ENCODE measurements at regions not wholly inside any gene's neighbourhood (a gene's known extent, or its start where the extent isn't known, plus 50 kb on each side); places are given as distances from the start of the nearest gene placed in this dataset.

- DNase-seq = no peak
- H3K36me3 ChIP-seq = no peaks in the 10 kb centered on the region
- peaks cover 4% of the 10 kb centered on the region; the same call in 1 of the 2 replicates for H3K4me1 ChIP-seq
- no peaks in the 10 kb centered on the region for H3K27me3 ChIP-seq
- no peak overlapping the region for H3K27ac ChIP-seq
- no peaks in the 10 kb centered on the region for H3K9me3 ChIP-seq (replicated peaks)
- no peak overlapping the region for H3K4me3 ChIP-seq
Observed at GRCh38 chr1:40914927-40915569, 52.9 kb upstream of the CITED4 start.

GRCh38 chr1:40915581-40915980 is 53.4 kb upstream of the CITED4 start:
- H3K27me3 ChIP-seq = no peaks in the 10 kb centered on the region
- H3K36me3 ChIP-seq = no peaks in the 10 kb centered on the region
- no peaks in the 10 kb centered on the region for H3K9me3 ChIP-seq (replicated peaks)
- H3K4me3 ChIP-seq = no peak overlapping the region
- no peak overlapping the region for H3K27ac ChIP-seq
- no peak for DNase-seq
- H3K4me1 ChIP-seq = peaks cover 4% of the 10 kb centered on the region; the same call in 1 of the 2 replicates

- no peak for DNase-seq
- no peaks in the 10 kb centered on the region for H3K27me3 ChIP-seq
- no peaks in the 10 kb centered on the region for H3K9me3 ChIP-seq (replicated peaks)
- H3K4me3 ChIP-seq = no peak overlapping the region
- H3K36me3 ChIP-seq = no peaks in the 10 kb centered on the region
- no peak overlapping the region for H3K27ac ChIP-seq
- peaks cover 4% of the 10 kb centered on the region; the same call in 1 of the 2 replicates for H3K4me1 ChIP-seq
Observed at GRCh38 chr1:40917995-40918711, 56.0 kb upstream of the CITED4 start.

GRCh38 chr1:40919475-40920011 is 57.4 kb upstream of the CITED4 start:
- Histone ChIP-seq H3K4me3 (no peak overlapping the region), H3K4me1 (peaks cover 4% of the 10 kb centered on the region; the same call in 1 of the 2 replicates), H3K36me3 (no peaks in the 10 kb centered on the region), H3K9me3 (replicated peaks) (no peaks in the 10 kb centered on the region), H3K27ac (no peak overlapping the region), H3K27me3 (no peaks in the 10 kb centered on the region)
- DNase-seq = peak; percentile 59 to 71

- no peaks in the 10 kb centered on the region for H3K36me3 ChIP-seq
- no peaks in the 10 kb centered on the region for H3K27me3 ChIP-seq
- H3K4me3 ChIP-seq = no peak overlapping the region
- no peak overlapping the region for H3K27ac ChIP-seq
- DNase-seq = no peak
- H3K9me3 ChIP-seq (replicated peaks) = no peaks in the 10 kb centered on the region
- peaks cover 4% of the 10 kb centered on the region; the same call in 1 of the 2 replicates for H3K4me1 ChIP-seq
Observed at GRCh38 chr1:40921522-40921921, 58.0 kb upstream of the CTPS1 start.

GRCh38 chr1:40921981-40922677 is 57.4 kb upstream of the CTPS1 start:
- DNase-seq = no peak
- peaks cover 4% of the 10 kb centered on the region; the same call in 1 of the 2 replicates for H3K4me1 ChIP-seq
- no peaks in the 10 kb centered on the region for H3K27me3 ChIP-seq
- H3K36me3 ChIP-seq = no peaks in the 10 kb centered on the region
- no peak overlapping the region for H3K4me3 ChIP-seq
- no peaks in the 10 kb centered on the region for H3K9me3 ChIP-seq (replicated peaks)
- H3K27ac ChIP-seq = no peak overlapping the region

- no peaks in the 10 kb centered on the region for H3K9me3 ChIP-seq (replicated peaks)
- H3K27ac ChIP-seq = no peak overlapping the region
- no peaks in the 10 kb centered on the region for H3K36me3 ChIP-seq
- H3K4me3 ChIP-seq = no peak overlapping the region
- peaks cover 4% of the 10 kb centered on the region; the same call in 1 of the 2 replicates for H3K4me1 ChIP-seq
- no peak for DNase-seq
- no peaks in the 10 kb centered on the region for H3K27me3 ChIP-seq
Observed at GRCh38 chr1:40922969-40923368, 56.5 kb upstream of the CTPS1 start.

GRCh38 chr1:40923511-40924020 is 55.9 kb upstream of the CTPS1 start:
- DNase-seq = no peak
- Histone ChIP-seq H3K27ac (no peak overlapping the region), H3K27me3 (no peaks in the 10 kb centered on the region), H3K36me3 (no peaks in the 10 kb centered on the region), H3K4me3 (no peak overlapping the region), H3K9me3 (replicated peaks) (no peaks in the 10 kb centered on the region), H3K4me1 (peaks cover 4% of the 10 kb centered on the region; the same call in 1 of the 2 replicates)

- no peak for DNase-seq
- Histone ChIP-seq H3K27me3 (no peaks in the 10 kb centered on the region), H3K4me3 (no peak overlapping the region), H3K9me3 (replicated peaks) (no peaks in the 10 kb centered on the region), H3K4me1 (no peaks in the 10 kb centered on the region), H3K36me3 (no peaks in the 10 kb centered on the region), H3K27ac (no peak overlapping the region)
Observed at GRCh38 chr1:40924767-40925166, 54.7 kb upstream of the CTPS1 start.

- Histone ChIP-seq H3K27ac (no peak overlapping the region), H3K4me3 (no peak overlapping the region), H3K27me3 (no peaks in the 10 kb centered on the region), H3K4me1 (no peaks in the 10 kb centered on the region), H3K36me3 (no peaks in the 10 kb centered on the region), H3K9me3 (replicated peaks) (no peaks in the 10 kb centered on the region)
- no peak for DNase-seq
Observed at GRCh38 chr1:40925834-40926410, 53.6 kb upstream of the CTPS1 start.

GRCh38 chr1:40926441-40926840 is 53.1 kb upstream of the CTPS1 start:
- Histone ChIP-seq H3K27me3 (no peaks in the 10 kb centered on the region), H3K4me1 (no peaks in the 10 kb centered on the region), H3K27ac (no peak overlapping the region), H3K36me3 (no peaks in the 10 kb centered on the region), H3K4me3 (no peak overlapping the region), H3K9me3 (replicated peaks) (no peaks in the 10 kb centered on the region)
- DNase-seq = peak in 1 of 2 experiments; percentile 21

- Histone ChIP-seq H3K27ac (no peak overlapping the region), H3K4me1 (no peaks in the 10 kb centered on the region), H3K9me3 (replicated peaks) (no peaks in the 10 kb centered on the region), H3K27me3 (no peaks in the 10 kb centered on the region), H3K36me3 (no peaks in the 10 kb centered on the region), H3K4me3 (no peak overlapping the region)
- no peak for DNase-seq
Observed at GRCh38 chr1:40927781-40928180, 51.7 kb upstream of the CTPS1 start.

- Histone ChIP-seq H3K36me3 (no peaks in the 10 kb centered on the region), H3K27me3 (no peaks in the 10 kb centered on the region), H3K4me1 (no peaks in the 10 kb centered on the region), H3K9me3 (replicated peaks) (no peaks in the 10 kb centered on the region), H3K27ac (no peak overlapping the region), H3K4me3 (no peak overlapping the region)
- no peak for DNase-seq
Observed at GRCh38 chr1:40928699-40929098, 50.8 kb upstream of the CTPS1 start.

- Histone ChIP-seq H3K9me3 (replicated peaks) (no peaks in the 10 kb centered on the region), H3K36me3 (no peaks in the 10 kb centered on the region), H3K4me1 (no peaks in the 10 kb centered on the region), H3K27me3 (no peaks in the 10 kb centered on the region), H3K4me3 (no peak overlapping the region), H3K27ac (no peak overlapping the region)
- DNase-seq = no peak
Observed at GRCh38 chr1:40929155-40929554, 50.3 kb upstream of the CTPS1 start.
